ENCODE measurements at regions not wholly inside any gene's neighbourhood (a gene's known extent, or its start where the extent isn't known, plus 50 kb on each side); places are given as distances from the start of the nearest gene placed in this dataset.

- DNase-seq: no peak
Measured at GRCh38 chr20:24050119-24050518, 61.5 kb upstream of the GGTLC1 start.

GRCh38 chr20:24049081-24049480 is 60.5 kb upstream of the GGTLC1 start:
- peak in 1 of 6 experiments; percentile 10 for DNase-seq

DNA sequence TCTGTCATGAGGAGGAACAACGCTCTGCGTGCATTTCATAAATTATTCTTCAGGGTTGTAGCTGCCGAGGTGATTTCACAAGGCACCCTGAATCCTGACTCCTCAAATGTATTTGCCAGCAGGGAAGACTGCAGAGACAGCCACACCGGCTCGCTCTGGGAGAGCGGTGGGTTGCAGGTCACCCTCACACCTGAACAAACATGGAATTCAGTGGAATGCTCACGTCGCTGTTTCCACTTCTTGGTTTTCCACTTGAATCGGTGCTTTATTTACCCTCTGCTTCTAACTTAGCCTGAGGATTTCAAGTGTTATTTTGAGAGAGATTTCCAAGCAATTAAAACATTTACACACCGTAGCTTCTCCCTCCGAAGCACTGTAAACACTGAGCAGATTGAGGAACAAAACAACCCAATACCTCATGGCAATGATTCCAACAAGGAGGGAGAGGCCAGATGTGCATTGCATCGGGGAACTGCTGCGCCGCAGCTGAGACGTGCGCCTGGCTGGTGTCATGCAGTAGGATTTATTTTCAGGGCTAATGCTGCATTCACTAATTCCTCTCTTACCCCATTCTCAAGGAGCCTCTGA is 59.5 kb upstream of the GGTLC1 start:
- no peak for DNase-seq

DNA sequence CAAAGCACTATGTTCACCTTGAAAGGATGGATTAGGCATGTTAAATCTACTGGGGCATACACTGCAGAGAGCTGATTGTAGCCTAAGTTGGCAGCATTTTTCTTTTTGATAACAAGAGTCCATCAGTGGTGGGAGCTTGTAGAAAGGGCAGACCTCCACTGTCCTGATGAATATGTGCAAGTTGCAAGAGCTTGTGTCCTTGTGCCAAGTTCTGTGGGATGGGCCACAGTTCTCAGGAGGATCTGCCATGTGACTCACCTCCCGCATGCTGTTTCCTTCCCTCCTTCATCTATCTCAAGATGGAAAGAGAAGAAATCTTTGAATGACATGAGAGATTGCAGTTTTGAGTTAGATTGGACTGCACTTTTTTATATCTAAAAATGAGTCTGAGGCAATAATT is 58.3 kb upstream of the GGTLC1 start:
- DNase-seq: no peak

DNA sequence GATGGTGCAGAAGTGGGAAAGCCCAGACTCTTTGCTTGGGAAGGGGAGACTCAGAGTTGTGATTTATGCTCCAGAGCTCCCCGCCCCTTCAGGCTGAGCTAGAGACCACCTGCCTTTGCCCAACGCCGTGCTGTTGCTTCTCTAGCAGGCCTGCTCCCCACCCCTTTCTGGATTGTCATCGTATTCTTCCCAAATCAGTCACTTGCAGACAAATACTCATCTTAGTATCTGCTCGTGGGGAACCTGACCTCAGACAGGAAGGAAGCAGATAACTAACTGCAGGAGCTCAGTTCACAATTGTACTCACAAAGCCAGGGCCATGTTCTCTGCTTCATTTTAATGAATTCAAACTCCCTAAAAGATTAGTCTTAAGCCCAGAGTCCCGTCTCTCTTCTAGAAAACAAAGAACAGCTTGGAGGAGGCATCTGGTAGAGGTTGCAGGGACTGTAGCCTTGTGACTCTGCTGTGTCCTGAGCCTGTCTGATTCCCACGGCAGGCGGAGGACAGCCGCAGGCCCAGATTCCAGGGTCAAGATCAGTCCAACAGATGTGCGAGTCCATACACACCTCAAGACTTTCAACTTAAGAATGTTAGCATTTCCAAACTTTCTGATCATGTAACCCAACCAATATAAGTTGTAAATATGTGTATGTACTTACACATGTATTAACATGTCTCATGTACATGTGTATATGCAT is 57.2 kb upstream of the GGTLC1 start:
- peak in 3 of 6 experiments; percentile 16 to 34 (median 21) for DNase-seq

DNA sequence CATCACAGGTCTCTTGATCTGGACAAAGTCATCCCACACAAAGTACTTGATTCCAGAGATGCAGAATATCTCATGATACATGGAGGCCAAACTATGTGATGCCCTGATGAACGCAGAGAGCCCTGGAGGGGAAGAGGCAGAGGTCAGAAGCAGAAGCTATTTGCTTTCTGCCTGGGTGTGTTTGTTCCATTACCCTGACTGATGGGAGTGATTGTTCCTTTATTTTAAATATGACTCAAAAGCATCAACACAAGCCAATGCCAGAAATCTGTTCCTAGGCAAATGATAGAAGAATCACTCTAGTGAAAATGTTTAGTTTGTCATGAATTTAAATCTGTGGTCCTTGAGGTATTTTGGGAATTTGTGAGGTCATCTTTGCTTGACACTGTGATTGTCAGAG is 54.7 kb upstream of the GGTLC1 start:
- no peak for DNase-seq

- DNase-seq: no peak
Measured at GRCh38 chr20:24042646-24043045, 54.1 kb upstream of the GGTLC1 start.

- DNase-seq: no peak
Measured at GRCh38 chr20:24040896-24041459, 52.4 kb upstream of the GGTLC1 start.

GRCh38 chr20:24039196-24039595 is 50.6 kb upstream of the GGTLC1 start:
- no peak for DNase-seq

Data from stimulated activated naive CD4-positive, alpha-beta T cell (primary cell).